Uterus (tissue), 3 donors: ENCODE measurements at regions not wholly inside any gene's neighbourhood (a gene's known extent, or its start where the extent isn't known, plus 50 kb on each side); places are given as distances from the start of the nearest gene placed in this dataset.

Source experiments
- DNase-seq, 2 donors: peaks; one replicate each; pipeline ENCODE4 v3.0.0-alpha.2; 2019 to 2020
- H3K27ac ChIP-seq, 2 donors: fragments of 200-600 bp; sonication (generic); 1 replicate in 1 of 2; 2 replicates in 1 of 2; pipeline ENCODE4 v1.5.1; 2016 to 2018
- H3K27me3 ChIP-seq, 2 donors: fragments of 200-600 bp; sonication (generic); one replicate each; pipeline ENCODE4 v1.5.1; 2018 to 2019; ENCODE audit warnings: control low read depth in 1 of 2
- H3K36me3 ChIP-seq, 2 donors: fragments of 200-600 bp; sonication (generic); one replicate each; pipeline ENCODE4 v1.5.1; 2019; ENCODE audit warnings: control low read depth in 1 of 2
- H3K4me1 ChIP-seq, 2 donors: fragments of 200-600 bp; sonication (generic); one replicate each; pipeline ENCODE4 v1.5.1; 2018 to 2019; ENCODE audit warnings: control low read depth in 1 of 2
- H3K4me3 ChIP-seq, 2 donors: fragments of 200-600 bp; sonication (generic); 1 replicate in 1 of 2; 2 replicates in 1 of 2; pipeline ENCODE4 v1.5.1; 2018 to 2019; ENCODE audit warnings: mild to moderate bottlenecking in 1 of 2
- H3K9me3 ChIP-seq, 2 donors: fragments of 200-600 bp; sonication (generic); one replicate each; pipeline ENCODE4 v1.5.1; 2019; ENCODE audit warnings: control low read depth in 1 of 2
- POLR2A ChIP-seq, 2 donors: fragments of 450-650 bp; IDR thresholded peaks; one replicate each; pipeline ENCODE4 v1.6.1; 2016; ENCODE audit warnings: antibody characterized with exemption in 2 of 2, mild to moderate bottlenecking in 1 of 2, moderate library complexity in 1 of 2
- intact Hi-C: fragments of 100-400 bp; cut with DNase I; formaldehyde crosslinking; loops from one replicate; pipeline ENCODE4 v1.15.1; 2023; ENCODE audit warnings: low total_unique reads
- TF ChIP-seq, protein P1 (sequence below), 4 experiments: fragments of 200-600 bp in 2 of 4; fragments of 450-650 bp in 2 of 4; sonication (generic) in 2 of 4; IDR thresholded peaks; one replicate each; pipeline ENCODE4 v1.5.1; 2016 to 2019; ENCODE audit warnings: antibody characterized with exemption in 4 of 4, mild to moderate bottlenecking in 2 of 4, moderate library complexity in 1 of 4
- donor health status: DM: yes; HTN: yes; CAD: no.

DNA sequence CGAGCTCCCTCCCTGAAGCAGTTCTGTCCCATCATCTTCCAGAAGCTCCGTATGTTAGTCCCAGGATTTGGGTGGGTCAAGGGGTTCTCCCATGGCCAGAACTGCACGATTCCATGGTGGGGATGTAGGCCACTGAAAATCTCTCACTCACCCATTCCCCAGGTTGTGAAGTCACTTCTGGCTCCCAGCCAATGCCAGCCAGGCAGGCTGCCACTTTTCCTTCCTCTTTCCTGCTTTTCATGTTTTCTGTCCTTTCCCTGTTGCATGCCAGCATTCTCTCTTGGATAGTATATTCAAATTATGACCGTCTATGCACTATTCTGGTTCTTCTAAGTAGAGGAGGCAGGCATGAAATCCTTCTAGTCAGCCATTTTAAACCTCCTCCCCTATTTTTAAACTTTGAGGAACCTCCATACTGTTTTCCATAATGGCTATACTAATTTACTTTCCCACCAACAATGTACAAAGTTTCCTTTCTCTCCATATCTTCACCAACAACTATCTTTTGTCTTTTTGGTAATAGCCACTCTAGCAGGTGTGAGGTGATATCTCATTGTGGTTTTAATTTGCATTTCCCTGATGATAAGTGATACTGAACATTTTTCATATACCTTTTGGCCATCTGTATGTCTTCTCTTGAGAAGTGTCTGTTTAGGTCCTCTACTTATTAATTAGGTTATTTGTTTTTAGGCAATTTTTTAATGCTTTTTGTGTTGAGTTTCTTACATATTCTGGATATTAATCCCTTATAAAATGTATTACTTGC, 182.1 kb upstream of the TET2 start:
- no peak for DNase-seq
- H3K9me3 ChIP-seq: no peaks in the 10 kb centered on the region
- H3K36me3 ChIP-seq: no peaks in the 10 kb centered on the region
- TF ChIP-seq, protein P1, sequence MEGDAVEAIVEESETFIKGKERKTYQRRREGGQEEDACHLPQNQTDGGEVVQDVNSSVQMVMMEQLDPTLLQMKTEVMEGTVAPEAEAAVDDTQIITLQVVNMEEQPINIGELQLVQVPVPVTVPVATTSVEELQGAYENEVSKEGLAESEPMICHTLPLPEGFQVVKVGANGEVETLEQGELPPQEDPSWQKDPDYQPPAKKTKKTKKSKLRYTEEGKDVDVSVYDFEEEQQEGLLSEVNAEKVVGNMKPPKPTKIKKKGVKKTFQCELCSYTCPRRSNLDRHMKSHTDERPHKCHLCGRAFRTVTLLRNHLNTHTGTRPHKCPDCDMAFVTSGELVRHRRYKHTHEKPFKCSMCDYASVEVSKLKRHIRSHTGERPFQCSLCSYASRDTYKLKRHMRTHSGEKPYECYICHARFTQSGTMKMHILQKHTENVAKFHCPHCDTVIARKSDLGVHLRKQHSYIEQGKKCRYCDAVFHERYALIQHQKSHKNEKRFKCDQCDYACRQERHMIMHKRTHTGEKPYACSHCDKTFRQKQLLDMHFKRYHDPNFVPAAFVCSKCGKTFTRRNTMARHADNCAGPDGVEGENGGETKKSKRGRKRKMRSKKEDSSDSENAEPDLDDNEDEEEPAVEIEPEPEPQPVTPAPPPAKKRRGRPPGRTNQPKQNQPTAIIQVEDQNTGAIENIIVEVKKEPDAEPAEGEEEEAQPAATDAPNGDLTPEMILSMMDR (IDR thresholded peaks at IDR 0.05): no peak
- TF ChIP-seq POLR2A (IDR thresholded peaks at IDR 0.05): no peak
- no peaks in the 10 kb centered on the region for H3K4me1 ChIP-seq
- H3K4me3 ChIP-seq: no peak overlapping the region
- no peak overlapping the region for H3K27ac ChIP-seq
- intact Hi-C loops: no loop called here
- no peaks in the 10 kb centered on the region for H3K27me3 ChIP-seq

GRCh38 chr4:104966349-104967033, 180.2 kb upstream of the TET2 start:
- Histone ChIP-seq H3K9me3 (no peaks in the 10 kb centered on the region), H3K27me3 (no peaks in the 10 kb centered on the region), H3K27ac (no peak overlapping the region), H3K4me1 (no peaks in the 10 kb centered on the region), H3K4me3 (no peak overlapping the region), H3K36me3 (no peaks in the 10 kb centered on the region)
- intact Hi-C loops: no loop called here
- DNase-seq: no peak
- no peak for TF ChIP-seq POLR2A (IDR thresholded peaks at IDR 0.05)
- TF ChIP-seq, protein P1 (IDR thresholded peaks at IDR 0.05): no peak

- intact Hi-C loops: no loop called here
- no peaks in the 10 kb centered on the region for H3K36me3 ChIP-seq
- H3K27me3 ChIP-seq: no peaks in the 10 kb centered on the region
- H3K9me3 ChIP-seq: no peaks in the 10 kb centered on the region
- no peak for DNase-seq
- H3K27ac ChIP-seq: no peak overlapping the region
- H3K4me1 ChIP-seq: no peaks in the 10 kb centered on the region
- no peak for TF ChIP-seq POLR2A (IDR thresholded peaks at IDR 0.05)
- TF ChIP-seq, protein P1 (IDR thresholded peaks at IDR 0.05): no peak
- no peak overlapping the region for H3K4me3 ChIP-seq
Observed at GRCh38 chr4:104967034-104967401, 179.7 kb upstream of the TET2 start.

DNA sequence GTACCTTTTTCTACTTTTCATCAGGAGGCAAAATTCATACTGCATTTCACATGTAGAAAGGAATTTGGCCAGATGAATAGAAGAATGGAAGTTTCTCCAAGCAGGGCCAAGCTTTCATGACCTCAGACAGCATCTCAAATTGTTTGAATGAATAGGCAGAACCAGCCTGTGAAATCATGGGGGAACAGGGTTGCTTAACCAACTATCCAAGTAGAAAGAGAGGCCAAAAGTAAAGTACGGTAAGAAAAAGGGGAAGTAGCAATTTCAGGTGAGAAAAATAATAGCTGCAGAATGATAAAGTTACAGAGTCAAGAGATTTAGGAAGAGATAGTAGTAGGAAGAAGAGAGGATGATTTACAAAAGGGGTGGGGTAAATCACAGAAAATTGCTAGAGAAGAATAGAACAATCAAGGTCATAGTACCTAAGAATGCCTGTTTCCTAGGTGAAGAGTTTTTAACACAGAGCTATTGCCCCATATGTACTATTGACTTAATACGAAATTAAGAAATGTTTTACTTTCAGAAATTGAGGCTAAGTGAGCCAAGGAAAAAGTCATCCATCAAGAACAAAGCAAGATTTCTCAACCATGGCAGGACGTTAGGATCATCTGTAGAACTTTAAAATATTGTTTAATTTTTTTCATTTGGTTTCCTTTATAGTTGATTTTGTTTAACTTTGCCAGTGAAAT, 177.1 kb upstream of the TET2 start:
- H3K36me3 ChIP-seq: no peaks in the 10 kb centered on the region
- no peaks in the 10 kb centered on the region for H3K4me1 ChIP-seq
- H3K4me3 ChIP-seq: no peak overlapping the region
- no peak for TF ChIP-seq POLR2A (IDR thresholded peaks at IDR 0.05)
- TF ChIP-seq, protein P1 (IDR thresholded peaks at IDR 0.05): no peak
- no peak overlapping the region for H3K27ac ChIP-seq
- no peak for DNase-seq
- no peaks in the 10 kb centered on the region for H3K27me3 ChIP-seq
- intact Hi-C loops: no loop called here
- no peaks in the 10 kb centered on the region for H3K9me3 ChIP-seq

DNA sequence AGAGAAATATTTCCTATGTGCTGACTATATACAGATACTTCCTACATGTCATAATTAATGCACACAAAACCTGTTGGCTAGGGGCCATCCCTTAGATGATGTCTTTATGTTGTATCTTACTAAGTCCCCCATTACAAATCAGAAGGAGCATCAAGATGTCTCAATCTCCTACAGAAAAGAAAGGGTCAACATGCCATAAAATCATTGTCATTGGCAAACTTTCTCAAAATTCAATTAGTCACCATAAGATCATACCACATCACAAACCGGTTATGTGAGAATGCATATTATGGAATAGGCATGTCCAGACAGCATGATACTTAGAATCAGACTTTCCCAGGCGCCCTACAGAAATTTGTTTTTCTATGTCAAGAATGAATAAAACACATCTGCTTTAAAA, 175.2 kb upstream of the TET2 start:
- no peaks in the 10 kb centered on the region for H3K9me3 ChIP-seq
- no peak overlapping the region for H3K27ac ChIP-seq
- TF ChIP-seq POLR2A (IDR thresholded peaks at IDR 0.05): no peak
- TF ChIP-seq, protein P1 (IDR thresholded peaks at IDR 0.05): no peak
- intact Hi-C loops: no loop called here
- H3K36me3 ChIP-seq: no peaks in the 10 kb centered on the region
- H3K4me3 ChIP-seq: no peak overlapping the region
- H3K27me3 ChIP-seq: no peaks in the 10 kb centered on the region
- no peaks in the 10 kb centered on the region for H3K4me1 ChIP-seq
- no peak for DNase-seq
